Loucy (cell line): ENCODE measurements at regions not wholly inside any gene's neighbourhood (a gene's known extent, or its start where the extent isn't known, plus 50 kb on each side); places are given as distances from the start of the nearest gene placed in this dataset.

Experiments
- H2AFZ ChIP-seq: fragments of 200-600 bp; sonication (generic); 2 replicates; pipeline ENCODE4 v1.6.0; 2016; ENCODE audit warnings: antibody characterized with exemption, mild to moderate bottlenecking, low read length, moderate library complexity
- H3F3A ChIP-seq: fragments of 200-600 bp; 2 replicates; pipeline ENCODE4 v1.6.0; 2016; ENCODE audit warnings: antibody characterized with exemption, low read depth, mild to moderate bottlenecking
- H3K27me3 ChIP-seq: fragments of 200-600 bp; sonication (generic); 2 replicates; pipeline ENCODE4 v1.6.1; 2014; ENCODE audit warnings: low read length, mild to moderate bottlenecking; ENCODE audit not compliant: insufficient read depth, poor library complexity, severe bottlenecking
- H3K36me3 ChIP-seq: fragments of 200-600 bp; sonication (generic); 2 replicates; pipeline ENCODE4 v1.6.1; 2016; ENCODE audit warnings: low read length; ENCODE audit not compliant: insufficient read depth
- H3K4me1 ChIP-seq: fragments of 200-600 bp; sonication (generic); 2 replicates; pipeline ENCODE4 v1.5.1; 2014; ENCODE audit warnings: low read length, mild to moderate bottlenecking; ENCODE audit not compliant: insufficient read depth, poor library complexity, severe bottlenecking
- H3K4me2 ChIP-seq: fragments of 200-600 bp; sonication (generic); 2 replicates; pipeline ENCODE4 v1.6.0; 2014; ENCODE audit warnings: antibody characterized with exemption, low read length, low read depth, mild to moderate bottlenecking; ENCODE audit not compliant: poor library complexity, severe bottlenecking
- H3K4me3 ChIP-seq: fragments of 200-600 bp; sonication (generic); 2 replicates; pipeline ENCODE4 v1.5.1; 2014; ENCODE audit warnings: low read length, mild to moderate bottlenecking, mixed read lengths; ENCODE audit not compliant: poor library complexity, severe bottlenecking
- H3K79me2 ChIP-seq: fragments of 200-600 bp; sonication (generic); 2 replicates; pipeline ENCODE4 v1.6.1; 2014; ENCODE audit warnings: low read length; ENCODE audit not compliant: insufficient read depth
- H3K9ac ChIP-seq: fragments of 200-600 bp; sonication (generic); 2 replicates; pipeline ENCODE4 v1.6.0; 2014; ENCODE audit warnings: mild to moderate bottlenecking, low read depth, low read length, moderate library complexity; ENCODE audit not compliant: poor library complexity, severe bottlenecking
- H3K9me2 ChIP-seq: fragments of 200-600 bp; sonication (generic); replicated peaks from 2 replicates; pipeline ENCODE4 v1.6.1; 2016; ENCODE audit warnings: low read depth, low read length, mixed read lengths
- H3K9me3 ChIP-seq: fragments of 200-600 bp; sonication (generic); 2 replicates; pipeline ENCODE4 v1.6.1; 2014; ENCODE audit warnings: mild to moderate bottlenecking, antibody characterized with exemption, low read length, low read depth; ENCODE audit not compliant: insufficient read depth
- H4K20me1 ChIP-seq: fragments of 200-600 bp; sonication (generic); 2 replicates; pipeline ENCODE4 v1.6.0; 2014; ENCODE audit warnings: antibody characterized with exemption, low read length, mild to moderate bottlenecking; ENCODE audit not compliant: insufficient read depth, poor library complexity, severe bottlenecking
- CTCF ChIP-seq: fragments of 200-600 bp; sonication (generic); conservative IDR thresholded peaks from 2 replicates; pipeline ENCODE4 v1.5.1; 2014; ENCODE audit warnings: mild to moderate bottlenecking, antibody characterized with exemption, low read length
- EZH2phosphoT487 ChIP-seq: fragments of 200-600 bp; IDR thresholded peaks from 2 replicates; pipeline ENCODE4 v1.6.1; 2018; ENCODE audit warnings: antibody characterized with exemption, mild to moderate bottlenecking, moderate library complexity, borderline replicate concordance

GRCh38 chr15:70428211-70428822, 330.6 kb upstream of the TLE3 start:
- Histone ChIP-seq H3K4me2 (no peak overlapping the region), H3F3A (0 out of 2 replicates have a peak, but pooled peaks cover 5% of the 10 kb centered on the region), H4K20me1 (no peaks in the 10 kb centered on the region), H3K9ac (no peak overlapping the region), H3K79me2 (no peaks in the 10 kb centered on the region), H3K4me1 (peaks cover 24% of the 10 kb centered on the region), H3K36me3 (no peaks in the 10 kb centered on the region), H3K9me3 (peaks cover 5% of the 10 kb centered on the region; the same call in 1 of the 2 replicates), H3K4me3 (no peak overlapping the region), H3K27me3 (no peaks in the 10 kb centered on the region), H3K9me2 (no peaks in the 10 kb centered on the region), H2AFZ (no peak overlapping the region)
- no peak for TF ChIP-seq EZH2phosphoT487
- no peak for TF ChIP-seq CTCF

GRCh38 chr15:70427167-70428120, 329.7 kb upstream of the TLE3 start:
- H3F3A ChIP-seq = 0 out of 2 replicates have a peak, but pooled peaks cover 5% of the 10 kb centered on the region
- H3K9me3 ChIP-seq = peaks cover 5% of the 10 kb centered on the region; the same call in 1 of the 2 replicates
- no peaks in the 10 kb centered on the region for H4K20me1 ChIP-seq
- no peak overlapping the region for H3K4me3 ChIP-seq
- peaks cover 24% of the 10 kb centered on the region for H3K4me1 ChIP-seq
- H3K36me3 ChIP-seq = no peaks in the 10 kb centered on the region
- no peak overlapping the region for H3K9ac ChIP-seq
- no peaks in the 10 kb centered on the region for H3K27me3 ChIP-seq
- H2AFZ ChIP-seq = no peak overlapping the region
- TF ChIP-seq CTCF (no peak; the same call in 1 of the 2 replicates), EZH2phosphoT487 (no peak)
- H3K4me2 ChIP-seq = no peak overlapping the region
- H3K79me2 ChIP-seq = no peaks in the 10 kb centered on the region
- no peaks in the 10 kb centered on the region for H3K9me2 ChIP-seq

- no peak overlapping the region for H2AFZ ChIP-seq
- TF ChIP-seq EZH2phosphoT487 (no peak), CTCF (no peak)
- no peaks in the 10 kb centered on the region for H3K36me3 ChIP-seq
- H3K4me1 ChIP-seq = peaks cover 24% of the 10 kb centered on the region
- H3K9me3 ChIP-seq = peaks cover 5% of the 10 kb centered on the region; the same call in 1 of the 2 replicates
- no peak overlapping the region for H3K9ac ChIP-seq
- no peaks in the 10 kb centered on the region for H3K9me2 ChIP-seq
- H3K4me2 ChIP-seq = no peak overlapping the region
- H3K79me2 ChIP-seq = no peaks in the 10 kb centered on the region
- H3K27me3 ChIP-seq = no peaks in the 10 kb centered on the region
- no peak overlapping the region for H3K4me3 ChIP-seq
- H3F3A ChIP-seq = 0 out of 2 replicates have a peak, but pooled peaks cover 5% of the 10 kb centered on the region
- no peaks in the 10 kb centered on the region for H4K20me1 ChIP-seq
Observed at GRCh38 chr15:70426096-70426821, 328.5 kb upstream of the TLE3 start.
